Bone marrow (tissue), 2 donors: ENCODE measurements at regions not wholly inside any gene's neighbourhood (a gene's known extent, or its start where the extent isn't known, plus 50 kb on each side); places are given as distances from the start of the nearest gene placed in this dataset.

Source experiments
- DNase-seq, 2 donors: peaks; one replicate each; lab custom pipeline; 2025; lab: John Stamatoyannopoulos, UW

DNA sequence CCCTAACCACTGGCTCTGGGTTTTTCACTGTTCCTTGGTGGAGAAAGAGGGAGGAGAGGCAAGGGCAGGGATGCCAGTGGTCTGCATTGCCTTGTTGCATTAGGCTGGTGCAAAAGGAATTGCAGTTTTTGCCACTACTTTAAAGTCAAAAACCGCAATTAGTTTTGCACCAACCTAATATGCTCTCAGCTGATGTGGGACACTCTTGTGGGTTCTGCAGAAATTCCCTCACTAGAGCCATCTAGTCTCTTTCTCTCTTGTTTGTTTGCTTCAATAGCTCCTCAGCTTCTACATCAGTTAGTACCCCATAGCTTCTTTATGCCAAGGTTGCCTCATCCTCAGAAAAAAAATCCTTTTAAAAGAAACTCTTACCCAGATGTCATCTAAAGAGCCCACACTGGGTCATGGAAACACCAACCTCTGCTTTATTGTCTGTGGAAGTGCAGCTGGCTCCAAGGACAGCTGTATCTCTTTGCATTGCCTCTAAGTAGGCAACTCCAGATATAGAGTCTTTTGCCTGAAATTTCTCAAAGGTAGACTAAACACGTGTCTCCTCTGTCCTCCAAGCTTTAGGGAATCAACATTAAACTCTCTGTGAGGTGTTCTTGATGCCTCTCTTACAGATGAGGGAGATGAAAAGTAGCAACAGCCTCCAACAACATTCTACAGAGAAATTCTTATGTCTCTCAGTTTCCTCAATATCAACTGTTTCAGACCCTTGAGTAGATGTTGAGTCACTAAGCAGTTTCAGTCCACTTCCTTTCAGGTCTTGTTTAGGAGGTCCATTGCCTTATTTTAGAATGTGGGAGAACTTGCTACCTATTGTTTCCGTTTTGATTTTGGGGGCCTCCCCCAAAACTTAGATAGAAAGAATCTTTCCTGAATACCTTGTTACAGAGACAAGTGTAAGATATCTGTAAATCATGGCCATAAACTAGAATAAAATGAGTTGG is 84.9 kb upstream of the MEF2C start:
- DNase-seq: no peak

DNA sequence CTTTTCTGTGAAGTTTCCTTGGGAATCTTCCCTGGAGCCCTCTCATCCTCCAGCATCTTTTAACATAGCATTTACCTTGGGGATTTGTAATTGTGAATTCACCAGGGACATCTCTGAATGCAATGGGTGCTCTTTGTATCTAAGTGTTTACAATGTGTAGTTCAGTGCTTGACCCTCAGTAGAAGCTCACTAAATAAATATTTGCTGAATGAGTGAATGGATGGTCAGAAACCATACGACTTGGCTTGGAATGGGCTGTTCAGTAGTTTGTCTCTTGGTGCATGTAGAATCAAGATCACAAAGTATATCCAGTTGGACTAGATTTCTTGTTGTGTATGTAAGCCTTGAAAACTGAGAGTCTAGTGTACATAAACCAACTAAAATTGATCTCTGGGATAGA is 81.8 kb upstream of the MEF2C start:
- no peak for DNase-seq

DNA sequence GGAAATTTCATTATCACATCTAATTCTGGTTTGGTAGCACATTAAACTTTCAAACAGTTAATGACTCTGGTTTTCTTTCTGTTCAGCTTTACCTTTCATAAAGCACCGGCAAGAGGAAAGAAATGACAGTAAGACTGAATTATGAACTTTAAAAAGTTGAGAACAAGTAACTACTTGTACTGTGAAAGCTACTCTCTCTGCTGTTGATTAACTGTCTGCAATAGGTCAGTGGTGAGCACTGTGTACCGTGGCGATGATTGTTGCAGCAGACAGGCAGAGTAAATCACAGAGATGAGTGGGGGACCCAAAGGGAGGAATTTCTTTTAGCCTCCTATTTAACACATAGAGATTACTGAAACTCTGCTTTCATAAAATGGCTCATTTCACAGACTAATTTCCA is 74.0 kb upstream of the MEF2C start:
- no peak for DNase-seq

DNA sequence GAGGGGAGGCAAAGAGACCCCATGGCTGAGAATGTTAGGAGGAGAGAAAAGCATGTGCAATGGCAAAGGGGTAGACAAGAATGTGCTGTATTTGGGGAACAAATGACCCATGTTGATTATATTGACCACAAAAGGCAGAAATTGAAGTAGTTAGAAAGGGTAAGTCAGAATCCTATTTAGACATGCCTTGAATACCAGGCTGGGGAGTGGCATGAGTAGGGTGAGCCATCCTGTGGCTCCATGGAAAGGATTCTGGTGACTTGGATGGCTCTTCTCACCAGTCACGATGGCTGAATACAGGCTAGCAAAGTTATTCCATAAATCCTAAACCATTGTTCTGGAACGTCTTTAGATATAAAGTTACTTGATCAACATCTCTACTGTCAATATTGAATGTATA is 73.4 kb upstream of the MEF2C start:
- no peak for DNase-seq

DNA sequence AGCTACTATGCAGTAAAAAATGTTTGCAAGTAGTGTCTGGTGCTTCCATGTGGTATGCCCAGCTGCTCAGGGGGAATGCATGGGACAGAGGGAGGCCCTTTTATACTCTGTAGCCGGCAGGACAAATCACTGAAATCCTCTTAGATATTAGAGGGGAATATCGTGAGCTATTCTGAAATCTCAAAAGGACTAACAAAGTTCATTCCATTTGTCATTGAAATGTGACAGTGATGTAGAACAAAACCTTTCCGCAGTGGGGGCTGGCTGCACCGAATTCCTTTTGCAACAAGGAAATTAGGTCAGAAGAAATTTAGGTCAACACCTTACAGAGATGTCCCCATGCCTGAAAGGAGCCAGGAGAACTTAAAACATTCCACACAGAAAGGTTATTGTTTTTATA is 72.4 kb upstream of the MEF2C start:
- no peak for DNase-seq

DNA sequence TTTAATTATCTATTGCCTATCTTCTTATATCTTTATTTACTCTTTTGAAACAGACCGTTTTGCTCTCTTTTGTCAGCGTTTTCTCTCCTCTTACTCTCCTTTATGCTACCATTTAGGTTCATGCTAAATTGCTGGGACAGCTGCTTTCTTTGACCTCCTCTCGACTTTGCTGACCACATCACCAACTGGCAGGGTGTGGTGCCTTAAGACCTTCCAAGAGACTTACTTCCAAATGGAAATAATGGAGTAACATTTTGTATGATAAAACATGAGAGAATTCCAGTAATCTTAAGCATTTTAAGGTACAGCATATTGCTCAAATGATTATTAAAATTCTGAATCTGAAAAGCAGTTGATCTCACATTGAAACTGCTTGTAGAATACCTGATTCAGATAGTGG is 71.5 kb upstream of the MEF2C start:
- no peak for DNase-seq

DNA sequence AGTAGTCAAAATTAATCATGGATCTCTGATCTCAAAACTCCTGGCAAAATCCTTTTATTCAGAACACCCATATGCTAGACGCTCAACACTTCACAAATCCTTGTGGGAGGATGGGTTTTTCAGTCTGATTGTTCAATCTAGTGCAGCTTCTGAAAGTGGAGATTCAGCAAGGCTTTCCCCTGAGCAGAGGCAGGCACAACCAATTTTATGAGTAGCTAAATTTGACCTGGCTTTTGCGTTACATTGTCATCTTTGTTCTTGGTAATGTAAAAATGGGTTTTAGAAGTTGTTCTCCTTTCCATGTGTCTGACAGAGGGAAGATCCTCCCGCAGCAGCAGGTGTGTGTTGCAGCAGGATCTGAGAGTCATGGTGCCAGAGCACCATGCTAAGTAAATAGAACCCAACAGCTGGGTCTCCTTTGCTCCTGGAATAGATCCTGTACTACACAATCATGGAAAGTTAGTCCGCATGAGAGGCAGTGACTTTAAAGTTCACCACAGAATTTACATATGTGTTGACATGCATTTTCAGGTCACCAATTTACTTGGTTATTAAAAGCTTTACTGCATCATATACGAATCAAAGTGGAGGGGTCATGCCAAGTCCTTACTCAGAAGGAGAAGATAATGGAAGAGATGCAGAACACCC is 70.1 kb upstream of the MEF2C start:
- DNase-seq: no peak

DNA sequence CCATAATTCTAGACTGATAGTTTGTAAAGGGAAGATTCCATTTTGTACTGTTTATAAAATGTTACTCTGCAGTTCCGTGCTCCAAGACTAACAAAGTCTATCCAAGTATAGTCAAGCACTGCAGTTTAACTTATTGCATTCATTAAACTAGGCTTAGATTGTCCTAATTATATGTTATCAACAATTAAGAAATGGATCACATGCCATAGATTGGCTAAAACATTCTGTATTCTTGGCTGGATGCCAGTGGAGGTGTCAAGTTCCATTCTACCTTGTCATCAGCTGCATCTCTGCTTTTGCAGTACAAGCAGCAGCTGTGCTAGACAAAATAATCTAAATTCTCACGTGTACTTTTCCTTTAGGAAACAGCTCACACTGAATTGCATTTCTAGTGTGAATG is 69.4 kb upstream of the MEF2C start:
- no peak for DNase-seq

DNA sequence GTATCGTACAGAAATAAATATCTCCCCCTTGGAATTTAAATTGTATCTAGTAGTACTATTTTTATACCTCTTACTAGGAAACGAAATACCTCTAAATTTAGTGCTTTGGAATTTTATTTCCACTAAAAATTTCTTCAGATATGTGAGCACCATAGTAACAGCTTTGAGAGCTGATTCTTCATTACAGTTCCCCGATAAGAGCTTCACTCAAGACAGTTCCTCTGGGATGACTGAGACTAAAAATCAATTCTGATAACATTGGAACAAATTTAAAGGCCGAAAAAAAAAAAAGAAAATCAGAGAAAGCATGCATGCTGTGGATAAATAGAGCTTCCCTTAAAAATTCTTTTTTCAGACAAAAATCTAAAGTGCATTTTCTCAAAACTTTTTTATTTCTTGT is 68.5 kb upstream of the MEF2C start:
- no peak for DNase-seq

DNA sequence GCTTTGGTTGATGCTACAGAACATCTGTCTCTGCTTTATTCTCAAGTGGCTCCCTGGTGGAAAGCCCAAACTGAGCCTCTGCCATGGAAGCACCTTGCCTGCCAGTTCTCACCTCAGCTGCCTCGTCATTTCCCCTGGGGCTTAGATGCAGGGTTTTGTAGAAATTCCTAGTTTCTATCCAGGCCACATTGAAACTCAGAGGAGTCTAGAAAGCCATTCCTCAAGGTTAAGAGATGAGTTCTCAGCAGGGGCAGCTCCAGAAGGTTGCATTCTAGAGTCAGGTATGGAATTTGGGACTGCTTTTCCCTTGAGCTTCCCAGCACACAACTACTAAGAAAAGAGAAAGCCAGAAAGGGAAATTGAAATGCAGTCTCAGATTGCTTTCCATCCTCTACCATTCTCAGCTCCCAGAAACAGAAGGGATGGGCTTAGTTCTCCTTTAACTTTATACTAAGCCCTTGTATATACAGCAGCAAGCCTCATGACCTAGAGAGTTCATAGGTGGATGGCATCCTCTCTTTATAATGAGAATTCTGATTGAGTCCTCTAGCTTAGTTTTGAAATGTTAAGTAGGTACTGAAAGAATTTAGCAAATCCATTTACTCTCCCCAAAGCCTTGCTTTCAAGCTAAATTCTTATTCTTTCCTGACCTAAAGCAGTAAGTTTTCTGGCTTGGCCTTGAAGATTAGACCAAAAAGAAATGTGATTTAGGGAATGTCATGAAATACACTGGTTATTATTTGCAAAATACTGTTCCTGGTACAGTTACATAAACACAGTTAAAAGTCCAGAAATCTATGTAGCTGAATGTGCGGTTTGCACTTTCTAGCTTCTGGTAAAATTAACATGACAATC is 66.0 kb upstream of the MEF2C start:
- DNase-seq: no peak

DNA sequence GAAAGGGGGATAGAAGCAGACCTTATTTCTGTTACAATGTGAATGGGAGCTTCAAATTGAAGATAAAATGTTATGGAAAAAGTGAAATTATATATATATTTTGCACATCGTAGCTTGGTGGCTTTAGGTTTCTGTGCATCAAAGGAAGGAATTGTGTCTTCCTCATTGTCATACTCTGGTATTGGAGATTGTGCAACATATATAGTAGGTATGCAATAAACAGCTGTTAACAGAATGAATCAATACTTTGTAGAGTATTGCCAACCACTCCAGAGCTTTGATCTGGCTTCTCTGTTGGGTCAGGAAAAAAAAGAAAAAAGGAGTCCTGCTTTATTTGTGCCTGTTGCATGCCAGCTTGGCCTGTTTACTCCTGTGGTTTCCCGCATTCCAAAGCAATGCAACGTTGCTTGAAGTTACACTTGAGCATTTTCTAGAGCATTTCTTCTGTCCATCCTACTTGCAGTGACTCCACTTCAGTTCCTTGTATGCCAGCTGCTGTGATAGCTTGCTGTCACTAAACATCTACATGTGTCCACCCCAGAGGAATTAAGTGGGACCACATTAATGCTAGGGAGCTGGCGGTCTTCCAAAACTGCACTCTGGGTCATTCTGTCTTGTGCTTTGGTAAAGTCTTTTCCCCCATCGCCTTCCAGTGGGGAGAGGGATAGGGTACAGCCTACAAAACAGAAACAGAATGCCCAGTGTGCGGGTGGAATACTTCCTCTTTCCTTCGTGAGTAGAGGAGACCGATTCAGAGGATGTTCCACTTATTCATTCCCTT is 62.0 kb upstream of the MEF2C start:
- DNase-seq: no peak

DNA sequence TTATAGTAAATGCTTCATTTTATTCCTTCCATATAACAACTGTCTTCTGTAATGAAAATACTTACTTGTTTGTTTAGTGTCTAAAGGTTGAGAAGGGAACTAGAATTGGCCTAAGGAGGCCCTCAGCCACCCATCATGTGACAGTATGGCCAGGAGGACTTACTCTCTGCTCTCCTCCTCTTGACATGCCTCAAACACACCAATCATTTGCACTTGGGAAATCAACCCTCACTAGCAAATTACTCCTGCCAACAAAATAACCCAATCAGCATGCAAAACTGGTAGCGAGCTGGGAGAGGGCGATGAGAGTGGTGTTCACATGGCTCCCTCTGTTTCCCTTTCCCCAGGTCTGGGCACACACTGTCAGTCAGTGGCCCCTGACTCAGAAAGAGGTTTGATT is 58.6 kb upstream of the MEF2C start:
- DNase-seq: no peak

DNA sequence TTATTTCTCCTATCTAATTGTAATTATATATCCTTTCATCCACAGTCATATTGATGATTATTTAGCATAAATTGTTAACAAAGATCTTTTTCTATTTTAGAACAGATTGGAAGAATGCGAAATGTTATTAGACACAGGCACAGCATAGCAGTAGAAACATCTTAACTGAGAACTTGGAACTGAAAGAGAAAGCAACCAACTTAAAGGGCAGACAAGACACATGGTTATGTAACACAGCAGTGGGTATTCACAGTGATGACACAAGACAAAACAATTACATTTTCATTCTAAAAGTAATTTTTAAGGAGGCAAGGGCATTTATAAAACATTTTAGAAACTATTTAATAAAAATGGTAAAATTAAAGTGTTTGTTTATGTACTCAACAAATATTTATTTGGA is 57.7 kb upstream of the MEF2C start:
- DNase-seq: peak in 1 of 2 donors; percentile 33

DNA sequence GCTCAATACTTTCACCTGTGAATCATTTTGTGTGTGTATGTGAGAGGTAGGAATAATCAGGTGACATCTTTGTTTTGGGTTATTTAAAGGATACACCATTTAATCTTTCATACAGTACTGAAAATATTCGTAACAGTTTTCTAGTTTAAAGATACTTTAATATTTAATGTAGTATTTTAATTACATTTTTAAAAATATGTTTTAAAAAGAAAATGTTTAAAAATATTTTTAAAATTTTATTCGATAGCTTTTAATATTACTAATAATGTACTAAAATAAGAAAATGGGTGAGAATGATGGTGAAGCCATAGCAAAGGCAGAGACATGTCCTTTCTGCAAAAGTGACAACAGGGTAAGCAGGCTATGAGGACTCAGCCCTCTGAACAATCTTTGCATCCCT is 56.3 kb upstream of the MEF2C start:
- no peak for DNase-seq

DNA sequence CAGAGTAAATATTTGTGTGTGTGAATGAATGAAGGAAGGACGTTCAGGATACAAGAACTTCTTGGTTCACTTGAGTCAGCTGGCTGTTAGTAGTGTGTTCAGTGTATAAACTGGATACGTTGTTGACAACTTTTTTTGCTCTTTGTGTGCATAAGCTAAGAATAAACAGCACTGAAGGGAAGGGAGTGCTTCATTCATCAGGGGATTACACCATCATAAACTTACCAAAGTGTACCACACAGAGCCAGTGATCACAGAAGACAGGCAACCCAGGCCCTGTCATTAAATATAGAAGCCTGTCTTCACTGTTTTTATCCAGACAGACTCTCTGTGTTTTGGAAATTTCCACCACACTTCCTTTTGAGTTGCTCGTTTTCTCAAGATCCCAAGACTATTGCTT is 55.5 kb upstream of the MEF2C start:
- DNase-seq: no peak

DNA sequence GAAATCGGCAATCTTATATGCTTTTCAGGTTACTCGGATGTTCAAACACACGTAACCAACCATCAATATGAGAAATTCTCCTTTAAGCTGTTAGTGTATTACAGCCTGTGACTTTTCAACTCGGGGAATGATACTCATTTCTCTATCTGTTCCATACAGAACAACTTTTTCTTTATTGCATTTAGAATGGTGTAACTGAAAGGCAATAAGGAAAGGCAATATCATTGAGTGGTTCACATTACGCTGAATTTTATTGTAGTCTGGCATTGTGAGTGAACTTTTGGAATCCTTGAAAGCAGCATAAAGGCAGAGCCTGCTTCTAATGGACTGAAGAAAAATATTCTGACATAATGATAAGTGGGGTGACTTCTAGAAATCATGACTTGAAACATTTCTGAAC is 54.4 kb upstream of the MEF2C start:
- no peak for DNase-seq

DNA sequence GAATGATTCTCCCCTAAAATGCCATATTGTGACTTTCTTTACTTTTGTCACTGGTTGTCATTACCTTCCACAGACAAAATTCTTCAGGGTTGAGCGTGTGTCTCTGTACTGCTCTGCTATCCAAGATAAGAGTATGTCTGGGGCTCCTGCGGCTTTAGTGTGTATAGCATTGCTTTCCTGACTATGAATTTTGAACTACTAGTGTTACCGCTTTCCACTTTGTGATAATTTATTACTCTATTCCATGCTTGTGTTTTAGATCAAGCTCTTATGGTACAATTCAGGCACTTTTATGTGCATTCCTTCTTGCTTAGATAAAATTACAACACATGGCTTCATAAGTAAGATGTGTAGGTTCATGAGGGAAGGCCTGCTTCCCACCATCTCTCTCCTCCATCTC is 51.5 kb upstream of the MEF2C start:
- DNase-seq: no peak
